ENCODE measurements at regions not wholly inside any gene's neighbourhood (a gene's known extent, or its start where the extent isn't known, plus 50 kb on each side); places are given as distances from the start of the nearest gene placed in this dataset.

DNA sequence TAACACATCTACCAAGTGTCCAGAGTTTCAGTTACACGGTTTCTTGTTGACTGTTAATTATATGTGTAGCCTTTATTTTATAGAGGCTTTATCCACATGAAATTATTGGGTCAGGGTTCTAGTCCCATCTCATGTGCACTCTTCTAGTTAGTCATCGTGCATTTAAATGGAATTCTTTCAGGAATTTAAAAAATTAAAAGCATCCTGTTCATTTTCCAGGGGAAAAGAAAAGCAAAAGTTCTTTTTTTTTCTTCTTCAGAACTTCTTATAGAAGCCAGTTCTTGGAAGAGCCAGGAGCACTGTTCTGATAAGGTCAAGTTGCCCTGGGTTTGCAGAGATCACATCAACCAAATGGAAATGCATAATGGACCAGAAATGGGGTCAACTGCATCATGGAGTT lies 324.7 kb downstream of the INHBA start:
- no peaks in the 10 kb centered on the region for H3K27me3 ChIP-seq (ENCODE audit: insufficient read depth)
- no peaks in the 10 kb centered on the region for H3K79me2 ChIP-seq (ENCODE audit: insufficient read depth)
- no peak overlapping the region for H3K27ac ChIP-seq (ENCODE audit: low read depth in 2 of 2, low read length in 1 of 2)
- no peaks in the 10 kb centered on the region for H3K36me3 ChIP-seq (replicated peaks in 1 of 2; ENCODE audit: control insufficient read depth in 1 of 2, insufficient read depth in 2 of 2, low read length in 1 of 2)
- no peaks in the 10 kb centered on the region for H4K20me1 ChIP-seq (ENCODE audit: insufficient read depth)
- no peaks in the 10 kb centered on the region for H3K9me3 ChIP-seq
- no peak overlapping the region for H3K4me3 ChIP-seq (ENCODE audit: low read depth in 2 of 2, low read length in 1 of 2)
- no peak for DNase-seq
- ChIA-PET CTCF (interaction anchor here (0.7 to 0.9 kb wide), 2 partner anchors 9 to 281 kb away, joined by 3 to 4 read pairs; no protein-coding TSS in a partner anchor), POLR2A (no interaction called here)
- no peaks in the 10 kb centered on the region; a peak in 1 of 4 replicates for H3K4me1 ChIP-seq (ENCODE audit: control insufficient read depth in 1 of 2, insufficient read depth in 2 of 2, low read depth in 1 of 2, low read length in 1 of 2)
- no peak overlapping the region for H2AFZ ChIP-seq (ENCODE audit: low read depth)
- no peak overlapping the region for H3K4me2 ChIP-seq
- no peaks in the 10 kb centered on the region for H3F3A ChIP-seq (replicated peaks; ENCODE audit: insufficient read depth)
- WGBS (ENCODE audit: low lambda C conversion rate) = 35% methylated on average over 2 of the region's 2 CpGs
- no peaks in the 10 kb centered on the region for H3K9me2 ChIP-seq
- TF ChIP-seq SIN3A (IDR thresholded peaks at IDR 0.05; ENCODE audit: borderline replicate concordance, low read depth, low read length) (no peak), GATA2 (CRISPR knock-in tag; IDR thresholded peaks at IDR 0.05) (no peak), SMC3 (IDR thresholded peaks at IDR 0.05; ENCODE audit: low read depth, low read length) (no peak), RCOR1 (IDR thresholded peaks at IDR 0.05; ENCODE audit: low read length) (no peak), RFX5 (IDR thresholded peaks at IDR 0.05; ENCODE audit: low read length) (no peak), FOXM1 (IDR thresholded peaks at IDR 0.05; ENCODE audit: low read depth) (no peak), MEF2A (IDR thresholded peaks at IDR 0.05; ENCODE audit: borderline replicate concordance, low read depth) (no peak), MXI1 (IDR thresholded peaks at IDR 0.05; ENCODE audit: low read depth, low read length) (no peak), EZH2phosphoT487 (IDR thresholded peaks at IDR 0.05; ENCODE audit: borderline replicate concordance, low read depth) (no peak), JUND (IDR thresholded peaks at IDR 0.05) (no peak), ELF1 (IDR thresholded peaks at IDR 0.05) (no peak), FOXJ3 (CRISPR knock-in tag; IDR thresholded peaks at IDR 0.05) (no peak), GABPA (IDR thresholded peaks at IDR 0.05; ENCODE audit: low read depth) (no peak), POLR2AphosphoS5 (IDR thresholded peaks at IDR 0.05; ENCODE audit: low read depth, low read length) (no peak)
- TF ChIP-seq, protein P1, sequence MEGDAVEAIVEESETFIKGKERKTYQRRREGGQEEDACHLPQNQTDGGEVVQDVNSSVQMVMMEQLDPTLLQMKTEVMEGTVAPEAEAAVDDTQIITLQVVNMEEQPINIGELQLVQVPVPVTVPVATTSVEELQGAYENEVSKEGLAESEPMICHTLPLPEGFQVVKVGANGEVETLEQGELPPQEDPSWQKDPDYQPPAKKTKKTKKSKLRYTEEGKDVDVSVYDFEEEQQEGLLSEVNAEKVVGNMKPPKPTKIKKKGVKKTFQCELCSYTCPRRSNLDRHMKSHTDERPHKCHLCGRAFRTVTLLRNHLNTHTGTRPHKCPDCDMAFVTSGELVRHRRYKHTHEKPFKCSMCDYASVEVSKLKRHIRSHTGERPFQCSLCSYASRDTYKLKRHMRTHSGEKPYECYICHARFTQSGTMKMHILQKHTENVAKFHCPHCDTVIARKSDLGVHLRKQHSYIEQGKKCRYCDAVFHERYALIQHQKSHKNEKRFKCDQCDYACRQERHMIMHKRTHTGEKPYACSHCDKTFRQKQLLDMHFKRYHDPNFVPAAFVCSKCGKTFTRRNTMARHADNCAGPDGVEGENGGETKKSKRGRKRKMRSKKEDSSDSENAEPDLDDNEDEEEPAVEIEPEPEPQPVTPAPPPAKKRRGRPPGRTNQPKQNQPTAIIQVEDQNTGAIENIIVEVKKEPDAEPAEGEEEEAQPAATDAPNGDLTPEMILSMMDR (IDR thresholded peaks at IDR 0.05) = no peak
- TF ChIP-seq, protein P2, sequence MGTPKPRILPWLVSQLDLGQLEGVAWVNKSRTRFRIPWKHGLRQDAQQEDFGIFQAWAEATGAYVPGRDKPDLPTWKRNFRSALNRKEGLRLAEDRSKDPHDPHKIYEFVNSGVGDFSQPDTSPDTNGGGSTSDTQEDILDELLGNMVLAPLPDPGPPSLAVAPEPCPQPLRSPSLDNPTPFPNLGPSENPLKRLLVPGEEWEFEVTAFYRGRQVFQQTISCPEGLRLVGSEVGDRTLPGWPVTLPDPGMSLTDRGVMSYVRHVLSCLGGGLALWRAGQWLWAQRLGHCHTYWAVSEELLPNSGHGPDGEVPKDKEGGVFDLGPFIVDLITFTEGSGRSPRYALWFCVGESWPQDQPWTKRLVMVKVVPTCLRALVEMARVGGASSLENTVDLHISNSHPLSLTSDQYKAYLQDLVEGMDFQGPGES (IDR thresholded peaks at IDR 0.05; ENCODE audit: low read depth, low read length) = no peak
- TF ChIP-seq, protein P3, sequence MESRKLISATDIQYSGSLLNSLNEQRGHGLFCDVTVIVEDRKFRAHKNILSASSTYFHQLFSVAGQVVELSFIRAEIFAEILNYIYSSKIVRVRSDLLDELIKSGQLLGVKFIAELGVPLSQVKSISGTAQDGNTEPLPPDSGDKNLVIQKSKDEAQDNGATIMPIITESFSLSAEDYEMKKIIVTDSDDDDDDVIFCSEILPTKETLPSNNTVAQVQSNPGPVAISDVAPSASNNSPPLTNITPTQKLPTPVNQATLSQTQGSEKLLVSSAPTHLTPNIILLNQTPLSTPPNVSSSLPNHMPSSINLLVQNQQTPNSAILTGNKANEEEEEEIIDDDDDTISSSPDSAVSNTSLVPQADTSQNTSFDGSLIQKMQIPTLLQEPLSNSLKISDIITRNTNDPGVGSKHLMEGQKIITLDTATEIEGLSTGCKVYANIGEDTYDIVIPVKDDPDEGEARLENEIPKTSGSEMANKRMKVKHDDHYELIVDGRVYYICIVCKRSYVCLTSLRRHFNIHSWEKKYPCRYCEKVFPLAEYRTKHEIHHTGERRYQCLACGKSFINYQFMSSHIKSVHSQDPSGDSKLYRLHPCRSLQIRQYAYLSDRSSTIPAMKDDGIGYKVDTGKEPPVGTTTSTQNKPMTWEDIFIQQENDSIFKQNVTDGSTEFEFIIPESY (IDR thresholded peaks at IDR 0.05; ENCODE audit: borderline replicate concordance, low read depth) = no peak
- TF ChIP-seq, protein P4, sequence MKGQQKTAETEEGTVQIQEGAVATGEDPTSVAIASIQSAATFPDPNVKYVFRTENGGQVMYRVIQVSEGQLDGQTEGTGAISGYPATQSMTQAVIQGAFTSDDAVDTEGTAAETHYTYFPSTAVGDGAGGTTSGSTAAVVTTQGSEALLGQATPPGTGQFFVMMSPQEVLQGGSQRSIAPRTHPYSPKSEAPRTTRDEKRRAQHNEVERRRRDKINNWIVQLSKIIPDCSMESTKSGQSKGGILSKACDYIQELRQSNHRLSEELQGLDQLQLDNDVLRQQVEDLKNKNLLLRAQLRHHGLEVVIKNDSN (IDR thresholded peaks at IDR 0.05; ENCODE audit: borderline replicate concordance, low read depth) = no peak
- TF ChIP-seq, protein P5, sequence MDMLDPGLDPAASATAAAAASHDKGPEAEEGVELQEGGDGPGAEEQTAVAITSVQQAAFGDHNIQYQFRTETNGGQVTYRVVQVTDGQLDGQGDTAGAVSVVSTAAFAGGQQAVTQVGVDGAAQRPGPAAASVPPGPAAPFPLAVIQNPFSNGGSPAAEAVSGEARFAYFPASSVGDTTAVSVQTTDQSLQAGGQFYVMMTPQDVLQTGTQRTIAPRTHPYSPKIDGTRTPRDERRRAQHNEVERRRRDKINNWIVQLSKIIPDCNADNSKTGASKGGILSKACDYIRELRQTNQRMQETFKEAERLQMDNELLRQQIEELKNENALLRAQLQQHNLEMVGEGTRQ (IDR thresholded peaks at IDR 0.05; ENCODE audit: borderline replicate concordance, low read depth, low read length) = no peak
- TF ChIP-seq, protein P6, sequence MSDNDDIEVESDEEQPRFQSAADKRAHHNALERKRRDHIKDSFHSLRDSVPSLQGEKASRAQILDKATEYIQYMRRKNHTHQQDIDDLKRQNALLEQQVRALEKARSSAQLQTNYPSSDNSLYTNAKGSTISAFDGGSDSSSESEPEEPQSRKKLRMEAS (IDR thresholded peaks at IDR 0.05; ENCODE audit: low read depth) = no peak
- H3K9ac ChIP-seq = no peak overlapping the region

All from SK-N-SH (cell line).